ENCODE measurements at regions not wholly inside any gene's neighbourhood (a gene's known extent, or its start where the extent isn't known, plus 50 kb on each side); places are given as distances from the start of the nearest gene placed in this dataset.
"Not testable (repeated sequence)": the region's sequence is repeated elsewhere in the genome, so short reads cannot be mapped to it uniquely, and the experiment has no call there.

DNA sequence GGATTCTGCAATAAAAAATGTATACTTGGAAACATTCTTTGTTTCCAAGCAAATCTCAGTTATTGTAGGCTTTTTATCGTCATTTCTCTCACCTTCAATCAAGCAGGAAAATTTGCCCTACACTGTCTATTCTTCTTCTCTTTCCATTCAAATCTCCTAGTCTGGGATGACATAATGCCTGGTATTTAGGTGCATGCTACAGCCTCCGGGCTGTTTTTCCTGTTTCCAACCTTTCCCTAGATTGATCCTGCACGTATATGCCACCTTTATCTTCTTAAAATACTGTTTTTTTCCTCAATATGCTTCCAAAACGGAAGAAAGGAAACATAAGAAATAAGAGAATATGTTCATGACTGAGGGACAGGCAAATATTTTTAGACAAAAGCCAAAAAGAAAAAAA lies 249.1 kb upstream of the UBASH3B start:
- H3K4me3 ChIP-seq (ENCODE audit: low read depth, low read length), result no peak overlapping the region
- DNase-seq (ENCODE audit: low read depth), result no peak
- TF ChIP-seq, protein P1, sequence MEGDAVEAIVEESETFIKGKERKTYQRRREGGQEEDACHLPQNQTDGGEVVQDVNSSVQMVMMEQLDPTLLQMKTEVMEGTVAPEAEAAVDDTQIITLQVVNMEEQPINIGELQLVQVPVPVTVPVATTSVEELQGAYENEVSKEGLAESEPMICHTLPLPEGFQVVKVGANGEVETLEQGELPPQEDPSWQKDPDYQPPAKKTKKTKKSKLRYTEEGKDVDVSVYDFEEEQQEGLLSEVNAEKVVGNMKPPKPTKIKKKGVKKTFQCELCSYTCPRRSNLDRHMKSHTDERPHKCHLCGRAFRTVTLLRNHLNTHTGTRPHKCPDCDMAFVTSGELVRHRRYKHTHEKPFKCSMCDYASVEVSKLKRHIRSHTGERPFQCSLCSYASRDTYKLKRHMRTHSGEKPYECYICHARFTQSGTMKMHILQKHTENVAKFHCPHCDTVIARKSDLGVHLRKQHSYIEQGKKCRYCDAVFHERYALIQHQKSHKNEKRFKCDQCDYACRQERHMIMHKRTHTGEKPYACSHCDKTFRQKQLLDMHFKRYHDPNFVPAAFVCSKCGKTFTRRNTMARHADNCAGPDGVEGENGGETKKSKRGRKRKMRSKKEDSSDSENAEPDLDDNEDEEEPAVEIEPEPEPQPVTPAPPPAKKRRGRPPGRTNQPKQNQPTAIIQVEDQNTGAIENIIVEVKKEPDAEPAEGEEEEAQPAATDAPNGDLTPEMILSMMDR (IDR thresholded peaks at IDR 0.05; ENCODE audit: control insufficient read depth, extremely low read depth, insufficient read depth), result no peak

DNA sequence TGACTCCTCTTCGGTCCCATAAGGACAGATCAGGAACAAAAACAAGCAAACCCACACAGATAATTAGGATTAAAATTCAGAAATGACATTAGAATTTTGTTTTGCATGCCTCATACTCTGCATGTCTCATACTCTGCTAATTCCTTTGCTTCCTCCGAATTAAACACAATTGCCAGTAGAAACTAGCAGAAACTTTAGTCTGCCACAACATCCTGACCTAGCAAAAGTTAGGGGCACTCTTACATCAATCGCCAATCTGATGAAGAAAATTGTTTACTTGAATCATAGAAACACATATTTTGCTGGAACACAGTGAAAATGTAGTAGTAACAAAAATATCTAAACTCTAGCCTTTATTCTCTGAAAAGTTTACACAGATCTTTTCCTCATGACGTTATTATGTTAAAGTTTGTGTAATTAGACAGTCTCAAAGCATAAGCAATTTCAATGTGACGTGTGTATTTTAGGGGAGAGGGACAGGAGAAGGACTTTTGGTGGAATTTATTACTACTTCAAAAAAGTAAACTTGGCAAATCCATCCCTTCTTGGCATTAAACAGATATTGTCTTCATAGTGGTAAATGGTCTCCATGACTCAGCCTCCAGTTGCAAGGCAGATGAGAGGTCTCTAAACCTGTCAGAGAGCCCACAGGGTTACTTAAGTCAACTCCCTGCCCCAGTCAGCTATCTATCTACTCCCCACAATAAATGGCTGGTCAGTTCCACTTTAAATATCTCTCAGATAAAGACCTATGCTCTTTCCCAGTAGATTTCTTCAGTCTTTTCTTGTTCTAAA lies 249.8 kb upstream of the UBASH3B start:
- DNase-seq (ENCODE audit: low read depth), result no peak
- TF ChIP-seq, protein P1 (IDR thresholded peaks at IDR 0.05; ENCODE audit: control insufficient read depth, extremely low read depth, insufficient read depth), result no peak
- H3K4me3 ChIP-seq (ENCODE audit: low read depth, low read length), result no peak overlapping the region

DNA sequence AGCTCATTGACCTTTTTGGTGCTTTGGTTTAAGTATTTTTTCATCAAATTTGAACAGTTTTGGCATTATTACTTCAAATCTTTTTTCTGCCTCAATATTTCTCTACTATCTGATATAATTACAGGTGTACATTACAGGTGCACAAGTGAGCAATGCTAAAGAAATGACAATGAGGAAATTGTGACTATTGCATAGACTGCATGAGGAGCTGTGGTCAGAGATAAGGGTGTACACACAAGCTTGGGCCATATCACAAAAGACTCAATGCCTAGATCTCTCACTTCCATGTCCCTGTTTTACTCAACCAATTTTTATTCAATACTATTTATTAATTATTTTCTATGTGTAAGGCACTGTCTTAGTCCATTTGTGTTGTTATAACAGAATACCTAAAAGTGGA lies 251.0 kb upstream of the UBASH3B start:
- no peak overlapping the region for H3K4me3 ChIP-seq (ENCODE audit: low read depth, low read length)
- DNase-seq (ENCODE audit: low read depth), result no peak
- TF ChIP-seq, protein P1 (IDR thresholded peaks at IDR 0.05; ENCODE audit: control insufficient read depth, extremely low read depth, insufficient read depth), result no peak

DNA sequence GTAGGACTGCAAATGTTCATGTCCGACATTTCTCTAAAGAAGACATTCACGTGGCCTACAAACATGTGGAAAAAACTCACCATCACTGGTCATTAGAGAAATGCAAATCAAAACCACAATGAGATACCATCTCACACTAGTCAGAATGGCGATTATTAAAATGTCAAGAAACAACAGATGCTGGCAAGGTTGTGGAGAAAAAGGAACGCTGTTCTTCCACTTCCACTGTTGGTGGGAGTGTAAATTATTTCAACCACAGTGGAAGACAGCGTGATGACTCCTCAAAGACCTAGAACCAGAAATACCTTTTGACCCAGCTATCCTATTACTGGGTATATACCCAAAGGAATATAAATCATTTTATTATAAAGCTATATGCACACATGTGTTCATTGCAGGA lies 253.9 kb upstream of the UBASH3B start:
- H3K4me3 ChIP-seq (ENCODE audit: low read depth, low read length); DNase-seq (ENCODE audit: low read depth): not testable (repeated sequence)

DNA sequence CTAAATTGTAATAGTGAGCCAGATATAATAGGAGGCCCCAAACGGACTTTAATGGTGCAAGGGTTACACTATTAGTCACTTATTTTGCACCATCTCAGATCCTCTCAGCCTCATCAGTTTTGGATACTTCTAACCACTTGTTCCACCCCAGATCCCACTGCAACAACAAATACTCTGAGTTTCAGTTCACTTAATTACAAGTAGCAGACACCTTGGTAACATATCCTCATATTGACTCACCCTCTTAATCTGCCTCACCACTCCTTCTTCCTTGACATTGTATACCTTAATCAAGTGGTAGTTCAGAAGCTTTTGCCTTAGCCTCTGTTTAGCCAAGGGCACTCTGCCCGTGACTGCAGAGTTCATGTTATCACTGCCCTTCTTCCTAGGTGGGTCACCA lies 256.1 kb upstream of the UBASH3B start:
- DNase-seq (ENCODE audit: low read depth), result no peak
- no peak overlapping the region for H3K4me3 ChIP-seq (ENCODE audit: low read depth, low read length)
- TF ChIP-seq, protein P1 (IDR thresholded peaks at IDR 0.05; ENCODE audit: control insufficient read depth, extremely low read depth, insufficient read depth), result no peak

DNA sequence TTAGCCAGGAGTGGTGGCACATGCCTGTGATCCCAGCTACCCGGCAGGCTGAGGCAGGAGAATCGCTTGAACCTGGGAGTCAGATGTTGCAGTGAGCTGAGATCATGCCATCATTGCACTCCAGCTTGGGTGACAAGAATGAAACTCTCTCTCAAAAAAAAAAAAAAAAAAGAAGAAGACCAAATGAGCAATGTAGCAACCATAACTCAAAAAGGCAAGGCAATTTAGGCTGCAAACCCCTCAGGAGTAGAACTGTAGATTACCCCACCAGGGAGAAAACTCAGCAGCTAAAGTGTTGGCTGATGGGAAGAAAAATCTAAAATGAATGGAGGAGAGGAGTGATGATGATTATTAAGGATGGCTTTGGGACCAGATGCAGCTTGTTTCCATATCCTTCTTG lies 256.7 kb upstream of the UBASH3B start:
- H3K4me3 ChIP-seq (ENCODE audit: low read depth, low read length), result no peak overlapping the region
- no peak for DNase-seq (ENCODE audit: low read depth)
- TF ChIP-seq, protein P1 (IDR thresholded peaks at IDR 0.05; ENCODE audit: control insufficient read depth, extremely low read depth, insufficient read depth), result no peak

DNA sequence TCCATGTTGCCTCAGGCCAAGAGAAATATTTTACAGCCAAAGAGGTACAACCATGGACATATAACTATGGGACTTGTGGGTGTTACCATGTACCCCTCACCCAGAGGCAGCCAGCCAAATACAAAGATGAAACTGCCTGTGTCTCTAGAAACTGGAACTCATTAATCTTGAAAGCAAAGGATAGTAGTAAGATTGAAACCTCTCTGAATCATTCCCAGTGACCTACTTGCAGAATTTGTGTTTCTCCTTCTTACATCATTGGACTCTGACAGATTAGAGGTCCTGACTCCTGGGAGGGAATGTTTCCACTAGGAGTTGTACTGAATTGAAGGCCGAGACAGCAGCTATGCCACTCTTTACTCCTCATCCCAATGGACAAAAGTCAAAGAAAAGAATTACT lies 257.4 kb upstream of the UBASH3B start:
- DNase-seq (ENCODE audit: low read depth), result no peak
- TF ChIP-seq, protein P1 (IDR thresholded peaks at IDR 0.05; ENCODE audit: control insufficient read depth, extremely low read depth, insufficient read depth), result no peak
- no peak overlapping the region for H3K4me3 ChIP-seq (ENCODE audit: low read depth, low read length)
